ENCODE measurements at regions not wholly inside any gene's neighbourhood (a gene's known extent, or its start where the extent isn't known, plus 50 kb on each side); places are given as distances from the start of the nearest gene placed in this dataset.
"Not testable (repeated sequence)": the region's sequence is repeated elsewhere in the genome, so short reads cannot be mapped to it uniquely, and the experiment has no call there.

- no peak for DNase-seq (ENCODE audit: low spot score)
Measured at GRCh38 chr11:46181843-46182424, 60.7 kb upstream of the PHF21A start.

GRCh38 chr11:46181387-46181786 lies 60.1 kb upstream of the PHF21A start:
- DNase-seq (ENCODE audit: low spot score), result no peak

GRCh38 chr11:46180736-46181135 lies 59.5 kb upstream of the PHF21A start:
- no peak for DNase-seq (ENCODE audit: low spot score)

GRCh38 chr11:46178513-46178912 lies 57.3 kb upstream of the PHF21A start:
- DNase-seq (ENCODE audit: low spot score), result no peak

GRCh38 chr11:46176421-46176820 lies 55.2 kb upstream of the PHF21A start:
- DNase-seq (ENCODE audit: low spot score), result no peak

- no peak for DNase-seq (ENCODE audit: low spot score)
Measured at GRCh38 chr11:46175401-46176002, 54.2 kb upstream of the PHF21A start.

GRCh38 chr11:46171693-46172092 lies 50.4 kb upstream of the PHF21A start:
- not testable (repeated sequence) for DNase-seq (ENCODE audit: low spot score)
